Ovary (tissue), 3 donors: ENCODE measurements at regions not wholly inside any gene's neighbourhood (a gene's known extent, or its start where the extent isn't known, plus 50 kb on each side); places are given as distances from the start of the nearest gene placed in this dataset.

Experiments
- CTCF ChIP-seq, 3 donors: fragments of 450-650 bp in 2 of 3; fragments of 200-600 bp in 1 of 3; IDR thresholded peaks; one replicate each; pipeline versions ENCODE4 v1.5.1 to v1.8.0; 2016 to 2022; ENCODE audit warnings: antibody characterized with exemption in 3 of 3, mild to moderate bottlenecking in 1 of 3
- POLR2A ChIP-seq: fragments of 450-650 bp; IDR thresholded peaks from one replicate; pipeline ENCODE4 v1.6.1; 2017; ENCODE audit warnings: antibody characterized with exemption, mild to moderate bottlenecking, moderate library complexity
- donor health status: DM: no; HTN: no; CAD: no.

- TF ChIP-seq CTCF (IDR thresholded peaks at IDR 0.05) (no peak), POLR2A (no peak)
Measured at GRCh38 chr1:191320062-191320461, 838.2 kb upstream of the RGS18 start.
